CMK (cell line): ENCODE measurements at regions not wholly inside any gene's neighbourhood (a gene's known extent, or its start where the extent isn't known, plus 50 kb on each side); places are given as distances from the start of the nearest gene placed in this dataset.

Experiments used
- DNase-seq: peaks from one replicate; pipeline ENCODE4 v3.0.0-alpha.2; 2010; ENCODE audit warnings: low read depth

- DNase-seq = peak; percentile 45
Measured at GRCh38 chr12:131603939-131604795, 106.7 kb upstream of the SFSWAP start.

- no peak for DNase-seq
Measured at GRCh38 chr12:131604859-131605258, 106.0 kb upstream of the SFSWAP start.

DNA sequence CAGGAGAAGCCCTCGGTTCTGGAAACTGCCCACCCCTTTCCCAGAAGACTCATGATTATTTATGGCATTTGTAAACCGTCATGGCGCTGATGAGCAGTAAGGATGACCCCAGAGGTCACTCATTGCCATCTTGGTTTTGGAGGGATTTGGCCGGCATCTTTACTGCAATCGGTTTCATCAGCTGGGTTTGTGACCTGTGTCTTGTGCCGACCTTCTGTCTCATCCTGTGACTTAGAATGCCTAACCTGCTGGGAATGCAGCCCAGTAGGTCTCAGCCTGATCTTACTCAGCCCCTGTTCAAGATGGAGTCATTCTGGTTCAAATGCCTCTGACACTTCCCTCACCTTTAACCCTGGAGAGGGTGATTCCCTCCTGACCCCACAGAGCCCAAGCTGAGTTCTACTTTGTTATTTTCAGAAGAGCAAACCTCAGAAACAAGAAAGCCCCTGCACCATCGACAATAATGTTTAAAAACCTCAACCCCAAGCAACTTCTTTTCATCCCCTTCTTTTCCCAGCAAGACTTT is 105.5 kb upstream of the SFSWAP start:
- no peak for DNase-seq

GRCh38 chr12:131606218-131606901 is 104.5 kb upstream of the SFSWAP start:
- DNase-seq = no peak

- DNase-seq = no peak
Measured at GRCh38 chr12:131607658-131608447, 103.0 kb upstream of the SFSWAP start.

DNA sequence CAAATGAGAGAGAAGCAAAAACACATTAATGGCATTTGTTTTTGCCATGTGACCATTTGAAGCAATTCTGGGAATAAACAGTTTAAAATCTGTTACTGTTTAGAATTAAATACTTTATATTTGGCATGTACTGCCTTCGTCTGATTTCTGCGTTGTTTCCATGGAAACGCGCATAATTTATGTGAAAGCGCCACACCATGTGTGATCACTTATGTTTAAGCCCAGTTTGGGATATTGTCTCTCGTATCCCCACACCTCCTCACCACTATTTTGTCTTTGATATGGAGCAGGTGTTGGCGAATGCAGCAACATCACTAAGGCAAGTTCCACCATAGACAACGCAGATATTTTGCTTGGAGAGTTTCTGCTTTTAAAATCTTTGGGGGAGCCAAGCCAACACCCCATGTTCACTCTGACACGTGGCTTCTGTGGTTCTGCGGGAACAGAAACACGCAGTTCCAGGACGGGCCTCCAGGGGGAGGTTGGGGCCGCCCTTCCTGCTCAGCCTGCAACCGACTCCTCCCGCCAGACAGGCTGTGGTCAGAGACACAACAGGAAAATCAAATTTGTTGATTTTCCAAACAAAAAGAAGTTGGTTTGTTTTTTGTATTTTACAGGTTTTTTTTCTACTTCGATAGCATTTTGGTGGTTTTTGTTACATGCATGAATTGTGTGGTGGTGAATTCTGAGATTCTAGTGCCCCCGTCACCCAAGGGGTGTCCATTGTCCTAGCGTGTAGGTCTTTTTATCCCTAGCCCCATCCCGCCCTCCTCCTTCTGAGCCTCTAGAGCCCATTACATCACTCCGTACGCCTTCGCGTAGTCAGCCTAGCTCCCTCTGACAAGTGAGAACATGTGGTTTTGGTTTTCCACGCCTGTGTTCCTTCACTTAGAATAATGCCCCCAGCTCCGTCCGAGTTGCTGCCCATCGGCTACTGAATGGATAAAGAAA is 101.9 kb upstream of the SFSWAP start:
- DNase-seq = peak; percentile 46

- no peak for DNase-seq
Measured at GRCh38 chr12:131609762-131610161, 101.1 kb upstream of the SFSWAP start.

DNA sequence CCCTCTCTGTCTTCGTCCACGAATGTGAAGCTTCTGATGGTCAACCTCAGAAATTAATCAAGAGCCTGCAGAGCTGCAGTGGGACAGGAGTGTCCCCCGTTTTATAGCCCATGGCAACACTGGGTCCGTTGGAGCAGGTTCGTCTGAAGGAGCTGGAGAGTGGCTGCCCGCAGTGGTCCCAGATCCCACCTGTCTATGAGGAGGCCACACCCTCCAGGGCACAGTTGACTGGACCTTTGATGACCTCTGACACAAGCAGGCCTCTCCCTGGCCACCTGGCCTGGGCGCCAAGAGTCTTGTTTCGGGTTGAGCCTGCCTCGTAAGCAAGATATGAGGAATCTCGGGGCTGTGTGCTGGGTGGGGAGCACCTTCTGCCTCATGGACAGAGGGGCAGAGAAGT is 100.7 kb upstream of the SFSWAP start:
- DNase-seq = no peak

DNA sequence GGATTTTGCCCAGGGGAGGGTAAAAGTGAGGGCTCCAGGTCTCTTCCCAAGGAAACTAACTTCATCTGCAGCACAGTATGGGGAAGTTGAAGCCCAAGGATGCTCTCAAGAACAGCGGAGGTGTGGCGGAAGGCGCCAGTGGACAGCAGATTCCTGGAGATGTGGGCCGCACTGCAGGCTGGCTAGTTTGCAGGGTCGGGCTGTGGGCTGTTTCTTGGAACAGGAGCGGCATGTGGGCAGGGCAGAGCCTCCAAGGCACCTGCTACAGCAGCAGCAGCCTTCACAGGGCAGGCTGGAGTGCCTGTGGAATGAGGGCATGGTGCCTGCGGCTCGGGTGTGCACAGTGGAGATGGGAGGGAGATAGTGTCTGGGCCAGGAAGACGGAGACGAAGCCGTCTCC is 100.0 kb upstream of the SFSWAP start:
- no peak for DNase-seq

GRCh38 chr12:131611416-131612091 is 99.3 kb upstream of the SFSWAP start:
- no peak for DNase-seq

- no peak for DNase-seq
Measured at GRCh38 chr12:131612092-131612755, 98.7 kb upstream of the SFSWAP start.

DNA sequence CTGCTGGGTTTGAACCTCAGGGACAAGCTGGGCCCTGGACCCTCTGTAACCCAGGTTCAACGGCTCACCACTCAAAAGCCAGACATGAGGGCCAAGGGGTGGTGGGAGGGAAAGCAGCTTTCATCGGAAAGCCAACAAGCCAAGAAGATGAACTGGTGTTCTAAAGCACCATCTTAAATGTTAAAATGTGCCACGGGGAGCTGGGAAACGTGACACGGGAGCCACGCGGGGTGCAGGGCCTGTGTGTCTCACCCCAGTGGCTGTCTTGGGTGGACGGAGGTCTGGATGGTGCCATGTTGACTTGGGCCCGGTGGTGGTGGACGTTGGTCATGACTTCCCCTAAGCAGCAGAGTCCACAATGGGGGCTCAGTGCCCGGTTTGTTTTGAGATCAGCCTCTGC is 97.7 kb upstream of the SFSWAP start:
- no peak for DNase-seq

- no peak for DNase-seq
Measured at GRCh38 chr12:131613678-131614077, 97.2 kb upstream of the SFSWAP start.

GRCh38 chr12:131615326-131616042 is 95.4 kb upstream of the SFSWAP start:
- DNase-seq = no peak

- DNase-seq = no peak
Measured at GRCh38 chr12:131616043-131616700, 94.7 kb upstream of the SFSWAP start.

DNA sequence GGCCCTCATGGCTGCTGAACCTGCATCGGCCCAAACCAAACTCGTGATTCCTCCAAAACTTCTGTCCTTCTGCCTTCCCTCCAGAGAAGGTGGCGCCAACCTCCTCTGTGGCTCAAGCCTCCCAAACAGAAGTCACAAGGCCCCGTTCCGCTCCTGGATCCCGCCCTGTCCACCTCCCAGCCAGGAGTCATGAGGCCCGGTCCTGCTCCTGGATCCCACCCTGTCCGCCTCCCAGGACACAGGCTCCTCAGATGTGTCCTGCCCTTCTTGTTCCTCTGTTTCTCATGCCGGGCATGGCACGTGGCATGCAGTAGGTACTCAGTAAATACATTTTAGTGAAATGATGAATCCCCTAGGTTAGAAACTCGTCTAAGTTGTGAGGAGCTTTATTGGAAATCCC is 94.2 kb upstream of the SFSWAP start:
- no peak for DNase-seq

DNA sequence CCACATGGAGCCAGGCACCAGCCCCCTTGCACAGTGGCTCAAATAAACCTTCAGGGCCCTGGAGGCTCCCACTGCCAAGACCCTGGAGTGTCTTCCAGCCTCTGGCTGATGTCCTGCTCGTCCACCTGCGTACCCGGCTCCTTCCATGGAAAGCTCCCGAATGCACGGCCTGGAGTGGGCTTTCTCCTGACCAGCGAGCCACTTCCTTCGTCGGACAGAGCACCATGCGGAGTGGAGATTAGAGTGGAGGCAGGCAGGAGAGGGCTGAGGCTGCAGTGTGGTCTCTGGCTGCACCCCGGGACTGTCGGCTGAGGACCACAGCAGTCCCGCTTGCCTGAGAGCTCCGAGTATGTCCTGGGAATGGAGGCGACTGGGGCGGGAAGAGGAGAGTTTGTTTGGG is 93.7 kb upstream of the SFSWAP start:
- no peak for DNase-seq

GRCh38 chr12:131617596-131618302 is 93.1 kb upstream of the SFSWAP start:
- no peak for DNase-seq
